GM13977 (cell line): ENCODE measurements at regions not wholly inside any gene's neighbourhood (a gene's known extent, or its start where the extent isn't known, plus 50 kb on each side); places are given as distances from the start of the nearest gene placed in this dataset.
"Not testable (repeated sequence)": the region's sequence is repeated elsewhere in the genome, so short reads cannot be mapped to it uniquely, and the experiment has no call there.

Experiments
- DNase-seq: peaks from one replicate; pipeline ENCODE4 v3.0.0; 2012; ENCODE audit warnings: low spot score
- CTCF ChIP-seq: IDR thresholded peaks from 2 replicates; pipeline ENCODE4 v1.5.1; 2012; ENCODE audit warnings: mild to moderate bottlenecking, control low read depth; ENCODE audit not compliant: insufficient read depth; ENCODE audit errors: extremely low read depth, missing control alignments
- in situ Hi-C: fragments of 300-500 bp; cut with MboI; formaldehyde crosslinking; loops from one replicate; pipeline ENCODE4 v1.12.0; 2022; ENCODE audit warnings: low sequenced_read_pairs, low pct_unique_long_range_greater_than_20kb, mixed read lengths, inconsistent platforms; ENCODE audit not compliant: unreplicated experiment

- DNase-seq: no peak
- TF ChIP-seq CTCF: no peak
- in situ Hi-C loops: no loop called here
Observed at GRCh38 chr2:234254783-234255521, 204.4 kb downstream of the SPP2 start.

GRCh38 chr2:234252772-234253171 lies 202.3 kb downstream of the SPP2 start:
- DNase-seq: no peak
- no peak for TF ChIP-seq CTCF
- in situ Hi-C loops: no loop called here

GRCh38 chr2:234251326-234252271 lies 201.1 kb downstream of the SPP2 start:
- TF ChIP-seq CTCF: no peak
- in situ Hi-C loops: no loop called here
- DNase-seq: no peak

GRCh38 chr2:234250926-234251325 lies 200.4 kb downstream of the SPP2 start:
- DNase-seq: no peak
- no peak for TF ChIP-seq CTCF
- in situ Hi-C loops: no loop called here

GRCh38 chr2:234249873-234250272 lies 199.4 kb downstream of the SPP2 start:
- no peak for TF ChIP-seq CTCF
- DNase-seq: no peak
- in situ Hi-C loops: no loop called here

- in situ Hi-C loops: no loop called here
- DNase-seq: no peak
Observed at GRCh38 chr2:234249034-234249735, 198.7 kb downstream of the SPP2 start.

GRCh38 chr2:234248213-234248710 lies 197.8 kb downstream of the SPP2 start:
- DNase-seq, in situ Hi-C loops: not testable (repeated sequence)

More at GRCh38 chr2:234249034-234249735, 198.7 kb downstream of the SPP2 start:
- TF ChIP-seq CTCF: no peak
